ENCODE measurements at regions not wholly inside any gene's neighbourhood (a gene's known extent, or its start where the extent isn't known, plus 50 kb on each side); places are given as distances from the start of the nearest gene placed in this dataset.

GRCh38 chr4:13126976-13127910 lies 356.9 kb downstream of the RAB28 start:
- Histone ChIP-seq H3K4me1 (ENCODE audit: control insufficient read depth in 1 of 2, insufficient read depth in 2 of 2, low read length in 2 of 2) (no peaks in the 10 kb centered on the region), H3K9me2 (ENCODE audit: insufficient read depth) (no peaks in the 10 kb centered on the region), H3K9me3 (ENCODE audit: control insufficient read depth in 1 of 2, insufficient read depth in 1 of 2, low read depth in 1 of 2, low read length in 2 of 2) (no peaks in the 10 kb centered on the region), H3K27ac (ENCODE audit: low read depth, low read length) (no peak overlapping the region), H3K4me3 (replicated peaks in 1 of 2; ENCODE audit: low read depth in 1 of 2, low read length in 2 of 2) (no peak overlapping the region), H3K36me3 (ENCODE audit: control insufficient read depth in 1 of 2, insufficient read depth in 2 of 2, low read length in 2 of 2) (no peaks in the 10 kb centered on the region), H3K9ac (ENCODE audit: low read length) (no peak overlapping the region), H3K79me2 (ENCODE audit: insufficient read depth, low read length) (no peaks in the 10 kb centered on the region), H3K27me3 (ENCODE audit: insufficient read depth, low read length) (no peaks in the 10 kb centered on the region), H2AFZ (ENCODE audit: low read depth, low read length, poor library complexity, severe bottlenecking) (no peak overlapping the region), H3K4me2 (ENCODE audit: low read length) (no peak overlapping the region), H4K20me1 (ENCODE audit: insufficient read depth) (no peaks in the 10 kb centered on the region)
- ChIA-PET RAD21 (ENCODE audit: low non-redundant PET in 1 of 2, low total read pairs in 2 of 2, uncharacterized antibody in 2 of 2, unreplicated experiment in 2 of 2) (no interaction called here), POLR2A (no interaction called here), CTCF (no interaction called here)
- intact Hi-C loops (cut with micrococcal nuclease): no loop called here
- BruUV-seq (replicated peaks): no TSS peak
- DNase-seq (ENCODE audit: low read depth, low spot score) (no peak), ATAC-seq (no peak)
- TF ChIP-seq MAX (IDR thresholded peaks at IDR 0.05) (no peak), JUND (IDR thresholded peaks at IDR 0.05) (no peak), SIN3A (IDR thresholded peaks at IDR 0.05; ENCODE audit: low read depth) (no peak), CBX3 (IDR thresholded peaks at IDR 0.05; ENCODE audit: low read depth) (no peak), YY1 (IDR thresholded peaks at IDR 0.05; ENCODE audit: extremely low read depth, insufficient replicate concordance, low read depth, low read length) (no peak), CEBPB (IDR thresholded peaks at IDR 0.05; ENCODE audit: low read depth) (no peak), ATF3 (IDR thresholded peaks at IDR 0.05) (no peak), REST (IDR thresholded peaks at IDR 0.05; ENCODE audit: low read depth) (no peak), FOSL1 (IDR thresholded peaks at IDR 0.05; ENCODE audit: low read depth) (no peak), TCF7L2 (IDR thresholded peaks at IDR 0.05; ENCODE audit: borderline replicate concordance, extremely low read depth, insufficient read depth, insufficient read length) (no peak), EZH2 (IDR thresholded peaks at IDR 0.05) (no peak), SP1 (IDR thresholded peaks at IDR 0.05; ENCODE audit: low read depth) (no peak), POLR2A (IDR thresholded peaks at IDR 0.05; ENCODE audit: borderline replicate concordance, extremely low read depth, insufficient read depth, insufficient read length) (no peak)
